GM18867 (cell line): ENCODE measurements at regions not wholly inside any gene's neighbourhood (a gene's known extent, or its start where the extent isn't known, plus 50 kb on each side); places are given as distances from the start of the nearest gene placed in this dataset.

ENCODE experiments used
- ATAC-seq: cut with Tn5 transposase; IDR thresholded peaks from one replicate; pipeline ENCODE4 v1.9.1; 2021; ENCODE audit warnings: mild to moderate bottlenecking, moderate library complexity; ENCODE audit not compliant: unreplicated experiment

DNA sequence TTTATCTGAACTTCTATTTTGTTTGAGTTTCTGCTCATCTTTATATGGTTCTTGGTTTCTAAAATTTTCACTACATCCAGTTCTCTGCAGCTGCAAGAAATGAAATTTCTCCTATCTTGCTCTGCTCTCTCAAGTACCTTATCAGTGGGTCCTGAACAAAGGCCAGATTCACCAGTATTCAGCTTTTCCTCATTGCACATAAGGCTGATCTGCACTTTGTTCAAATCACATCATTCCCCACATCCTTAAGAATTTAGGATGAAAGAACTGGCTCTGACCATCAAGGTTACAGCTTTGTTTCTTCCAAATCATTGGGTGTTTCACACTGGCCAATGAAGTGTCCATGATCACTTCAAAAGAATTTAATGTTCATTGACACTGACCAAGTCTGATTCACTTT lies 211.4 kb downstream of the GRIN2B start:
- ATAC-seq: no peak

- no peak for ATAC-seq
Observed at GRCh38 chr12:13769273-13769672, 212.1 kb downstream of the GRIN2B start.

- no peak for ATAC-seq
Observed at GRCh38 chr12:13764748-13765147, 216.7 kb downstream of the GRIN2B start.

GRCh38 chr12:13749389-13749788 lies 232.0 kb downstream of the GRIN2B start:
- no peak for ATAC-seq

DNA sequence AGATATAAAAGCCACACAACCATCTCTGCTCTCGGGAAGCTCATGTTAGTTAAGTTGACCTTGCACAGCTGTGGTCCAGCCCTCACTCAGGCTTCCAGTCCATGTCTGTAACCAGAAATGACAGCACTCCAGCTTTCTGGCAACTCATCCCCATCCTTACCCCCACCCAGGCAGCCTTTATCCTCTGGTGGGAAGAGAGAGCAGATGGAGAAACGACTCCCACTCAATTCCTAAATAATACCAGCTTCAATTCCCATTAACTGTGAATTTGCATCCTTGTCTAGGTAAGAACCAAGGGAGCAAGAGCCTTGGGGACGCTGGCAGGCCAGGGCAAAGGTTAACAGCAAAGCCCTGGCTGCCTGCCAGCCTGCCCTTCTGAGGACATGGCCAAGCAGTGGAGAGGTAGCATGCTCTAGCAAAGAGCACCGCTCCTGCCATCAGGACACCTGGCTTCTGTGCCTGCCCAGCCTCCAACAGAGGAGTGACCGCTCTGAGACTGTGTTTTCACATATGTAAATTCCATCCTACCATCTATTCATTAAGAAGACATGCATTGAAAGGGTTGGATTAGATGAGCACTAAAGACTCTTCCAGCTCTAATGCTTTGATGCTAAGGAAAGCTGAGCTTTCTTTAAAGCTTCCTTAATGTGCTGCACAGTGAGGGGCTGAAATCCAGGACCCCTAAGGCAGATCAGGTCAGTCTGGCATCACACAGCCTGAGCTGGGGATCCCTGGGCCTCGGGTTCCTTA lies 236.1 kb downstream of the GRIN2B start:
- no peak for ATAC-seq

GRCh38 chr12:13744561-13744960 lies 236.8 kb downstream of the GRIN2B start:
- ATAC-seq: no peak

- no peak for ATAC-seq
Observed at GRCh38 chr12:13740149-13740545, 241.3 kb downstream of the GRIN2B start.

DNA sequence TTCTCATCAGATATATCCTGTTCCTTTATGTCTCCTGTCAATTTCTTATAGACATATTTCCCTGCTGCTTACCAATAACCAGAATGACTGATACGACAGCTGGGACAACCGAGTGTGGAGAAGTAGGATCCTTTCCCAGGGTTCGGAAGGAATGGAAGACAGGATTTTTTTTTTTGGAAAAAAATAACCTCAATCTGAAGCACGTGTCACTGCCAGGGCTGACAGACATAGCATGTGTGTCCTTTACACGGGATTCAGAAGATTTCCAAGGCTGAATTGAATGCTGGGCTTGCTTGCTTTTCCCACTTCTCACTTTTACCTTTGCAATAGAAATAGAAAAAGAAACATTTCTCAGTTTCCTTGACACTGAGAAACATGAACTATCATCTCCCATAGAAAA lies 245.7 kb downstream of the GRIN2B start:
- ATAC-seq: no peak

DNA sequence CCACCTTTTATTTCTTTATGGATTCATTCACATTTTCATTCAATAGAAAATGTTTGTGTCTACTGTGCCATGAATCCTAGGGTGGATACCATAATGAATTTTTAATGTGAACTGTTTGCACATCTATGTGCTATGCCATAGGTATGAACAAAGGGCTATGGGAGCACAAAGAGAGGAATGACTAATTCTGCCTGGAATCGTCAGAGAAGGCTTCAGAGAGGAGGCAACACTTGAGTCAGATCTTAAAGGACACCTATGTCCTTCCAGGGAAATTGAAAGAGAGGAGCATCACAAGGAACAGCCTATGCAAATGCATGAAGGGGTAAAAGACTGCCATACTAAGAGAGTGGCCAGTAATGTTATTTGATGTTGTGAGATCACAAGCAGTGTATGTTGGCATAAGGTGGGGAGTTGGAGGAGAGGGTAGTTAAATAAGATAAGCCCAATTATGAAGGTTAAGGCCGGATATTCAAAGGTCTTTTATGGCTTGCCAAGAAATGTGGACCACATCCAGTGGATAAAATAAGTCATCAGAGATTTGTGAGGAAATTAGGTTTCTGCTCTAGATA lies 246.7 kb downstream of the GRIN2B start:
- no peak for ATAC-seq

- no peak for ATAC-seq
Observed at GRCh38 chr12:13727707-13728195, 253.7 kb downstream of the GRIN2B start.

DNA sequence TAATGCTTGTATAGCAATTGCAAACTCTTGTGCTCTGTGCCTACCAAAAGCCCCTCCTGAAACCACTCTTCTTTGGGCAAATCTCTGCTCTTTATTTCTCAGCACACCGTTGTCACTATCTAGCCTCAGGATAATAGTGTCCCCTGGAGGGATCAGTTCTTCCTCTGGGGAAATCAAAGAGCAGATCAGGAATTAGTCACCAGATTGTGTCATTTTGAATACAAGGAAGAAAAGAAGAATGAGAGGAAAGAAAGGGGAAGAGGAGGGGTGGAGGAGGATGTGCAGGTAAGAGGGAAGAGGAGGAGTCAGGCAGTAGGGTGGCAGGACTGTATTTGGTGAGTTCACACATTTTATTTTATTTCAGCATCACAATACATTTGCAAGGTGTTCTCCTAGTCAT lies 256.4 kb downstream of the GRIN2B start:
- no peak for ATAC-seq

GRCh38 chr12:13724136-13724535 lies 257.3 kb downstream of the GRIN2B start:
- ATAC-seq: no peak

DNA sequence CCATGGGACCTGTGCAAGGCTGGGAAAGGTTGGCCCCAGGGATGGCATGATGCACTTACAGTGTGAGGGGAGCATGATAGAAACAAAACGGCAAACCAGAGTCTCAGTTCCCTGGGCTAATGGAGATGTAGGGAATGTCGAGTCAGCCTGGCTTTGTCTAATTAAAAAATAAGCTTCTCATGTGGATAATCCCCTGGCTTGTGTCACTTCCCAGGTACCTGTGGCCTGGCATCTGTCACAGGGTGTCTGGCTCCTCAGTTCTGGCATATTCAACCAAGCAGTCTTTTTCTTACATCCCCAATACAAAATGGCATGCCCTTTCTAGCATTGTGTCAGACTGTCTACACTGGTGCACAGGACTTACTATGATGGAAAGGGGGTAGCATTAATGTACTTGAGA lies 261.4 kb downstream of the GRIN2B start:
- ATAC-seq: no peak

- ATAC-seq: no peak
Observed at GRCh38 chr12:13718271-13718670, 263.1 kb downstream of the GRIN2B start.

DNA sequence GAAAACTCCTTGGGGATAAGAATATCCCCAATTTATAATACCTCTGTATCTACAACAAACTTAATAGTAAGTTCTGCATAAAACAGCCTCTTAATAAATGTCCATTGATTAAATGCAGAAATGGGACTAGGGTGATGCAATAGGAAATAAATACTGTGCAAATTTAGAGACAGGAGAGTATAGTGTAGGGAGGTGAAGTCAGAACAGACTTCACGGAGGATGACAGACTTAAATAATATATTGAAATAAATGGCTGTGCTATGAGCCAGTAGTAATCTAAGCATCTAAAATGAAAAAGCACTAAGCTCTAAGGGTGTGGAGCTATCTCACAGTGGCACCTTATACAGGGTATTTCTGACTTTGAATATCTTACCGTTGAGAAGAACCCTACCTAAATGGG lies 265.3 kb downstream of the GRIN2B start:
- ATAC-seq: no peak

- no peak for ATAC-seq
Observed at GRCh38 chr12:13713556-13714410, 267.6 kb downstream of the GRIN2B start.

DNA sequence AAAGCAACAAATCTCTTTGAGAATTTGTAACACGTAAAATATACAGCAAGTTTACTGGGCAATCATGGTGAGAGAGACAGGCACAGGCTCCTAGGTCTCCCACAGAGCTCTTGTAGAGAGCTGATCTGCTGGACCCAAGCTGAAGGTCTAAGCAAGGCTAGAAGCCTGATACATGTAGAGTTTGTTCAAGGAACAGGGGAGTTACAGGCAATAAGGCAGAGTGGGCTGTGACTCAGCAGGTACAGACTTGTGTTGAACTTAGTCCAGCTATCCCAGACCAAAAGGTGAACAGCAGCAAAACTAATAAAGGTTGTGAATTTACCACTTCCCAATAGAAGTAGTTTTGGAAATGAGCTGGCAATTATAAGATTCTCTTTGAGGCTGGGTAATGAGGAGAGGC lies 273.6 kb downstream of the GRIN2B start:
- no peak for ATAC-seq

GRCh38 chr12:13702381-13702780 lies 279.0 kb downstream of the GRIN2B start:
- ATAC-seq: no peak

GRCh38 chr12:13701502-13701901 lies 279.9 kb downstream of the GRIN2B start:
- no peak for ATAC-seq

DNA sequence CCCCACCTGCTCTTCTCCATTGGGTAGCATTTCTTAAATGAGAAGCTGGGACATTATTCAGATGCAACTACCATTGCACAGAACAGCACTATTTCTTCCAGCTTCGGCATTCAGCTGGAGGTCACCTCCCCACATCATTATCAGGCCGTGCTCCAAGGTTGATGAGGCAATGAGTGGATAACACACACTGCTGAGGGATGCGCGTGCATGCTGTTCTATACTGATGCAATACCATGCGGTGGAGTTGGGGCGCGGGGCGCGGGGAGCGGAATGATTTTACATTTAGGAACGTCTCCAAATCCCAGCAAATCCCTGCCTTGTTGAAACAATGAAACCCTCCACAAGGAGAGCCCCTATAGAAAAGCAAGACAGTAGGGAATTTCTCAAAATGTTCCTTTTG lies 283.4 kb downstream of the GRIN2B start:
- no peak for ATAC-seq

DNA sequence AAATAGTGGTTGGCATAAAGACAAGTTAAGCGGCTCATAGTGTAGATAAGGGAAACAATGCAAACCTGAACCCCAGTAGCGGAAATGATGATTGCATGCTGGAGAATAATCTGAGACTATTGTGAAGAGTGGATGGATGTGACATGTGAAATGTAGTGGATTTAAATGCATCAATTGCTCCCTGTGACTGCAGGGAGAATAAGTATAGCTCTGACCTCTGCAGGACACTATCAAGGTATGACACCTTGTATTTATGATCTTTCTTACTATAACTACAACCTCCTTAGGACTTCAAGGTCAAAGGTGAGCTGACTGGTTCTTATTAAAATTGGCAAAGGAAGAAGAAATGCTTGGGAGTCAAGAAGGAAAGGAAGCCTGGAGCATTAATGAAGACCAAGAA lies 285.6 kb downstream of the GRIN2B start:
- ATAC-seq: no peak

- ATAC-seq: no peak
Observed at GRCh38 chr12:13692332-13692731, 289.1 kb downstream of the GRIN2B start.
